K562 (cell line): ENCODE measurements at regions not wholly inside any gene's neighbourhood (a gene's known extent, or its start where the extent isn't known, plus 50 kb on each side); places are given as distances from the start of the nearest gene placed in this dataset.

Source experiments
- ATAC-seq: fragments of 200-7000 bp; cut with Tn5 transposase; 3 replicates; pipeline ENCODE4 v1.9.1; 2020; ENCODE audit warnings: moderate library complexity
- BruUV-seq: library from RNA; stranded (reverse); fragments of 400-500 nt; replicated peaks from 2 replicates; lab custom pipeline; 2021; lab: Mats Ljungman, UMichigan
- CTCF ChIA-PET: fragments of 300-600 bp; formaldehyde crosslinking; extraction: SDS; loops from one replicate; lab custom pipeline; 2021; ENCODE audit warnings: low intra/inter-chr PET ratio; lab: Yijun Ruan, JAX
- POLR2A ChIA-PET: fragments of 300-600, 350-650 bp; sonication (Branson Sonifier 250); formaldehyde crosslinking; extraction: SDS; loops from one replicate; lab custom pipeline; 2021; ENCODE audit warnings: antibody characterized with exemption, inconsistent platforms; lab: Yijun Ruan, JAX
- DNase-seq, 4 experiments: peaks; one replicate each; pipeline versions ENCODE4 v3.0.0 to v3.0.0-alpha.2; 2011 to 2018; ENCODE audit warnings: low spot score in 3 of 4, mixed read lengths in 3 of 4; ENCODE audit errors: extremely low read depth in 1 of 4
- FAIRE-seq: peaks from 2 replicates; lab custom pipeline; 2011; peaks lifted over from hg19 to GRCh38; lab: Jason Lieb, UNC
- H2AFZ ChIP-seq: 2 replicates; pipeline ENCODE4 v1.6.0; 2011; ENCODE audit warnings: low read depth, low read length, control low read depth, inconsistent platforms
- H3K27ac ChIP-seq: fragments of 200-600 bp; 3 replicates; pipeline ENCODE4 v1.8.0; 2011; ENCODE audit warnings: low read depth, mild to moderate bottlenecking, control low read depth, inconsistent platforms, low read length, moderate library complexity, mixed read lengths; ENCODE audit errors: extremely low read depth
- H3K27me3 ChIP-seq, 2 experiments: fragments of 300-600 bp in 1 of 2; 2 replicates in 1 of 2; 3 replicates in 1 of 2; pipeline versions ENCODE4 v1.6.0 to v1.8.0; 2011; ENCODE audit warnings: inconsistent platforms in 2 of 2, low read length in 2 of 2, mild to moderate bottlenecking in 1 of 2, mixed read lengths in 1 of 2, moderate library complexity in 1 of 2; ENCODE audit not compliant: control insufficient read depth in 2 of 2, insufficient read depth in 2 of 2
- H3K36me3 ChIP-seq: fragments of 300-600 bp; 3 replicates; pipeline ENCODE4 v1.8.0; 2011; ENCODE audit warnings: mild to moderate bottlenecking, low read length, inconsistent platforms; ENCODE audit not compliant: control insufficient read depth, insufficient read depth
- H3K4me1 ChIP-seq, 2 experiments: fragments of 200-600 bp in 1 of 2; replicated peaks in 1 of 2; 2 replicates in 1 of 2; 3 replicates in 1 of 2; pipeline versions ENCODE4 v1.5.1 to v1.8.0; 2011; ENCODE audit warnings: inconsistent platforms in 2 of 2, low read length in 2 of 2, mild to moderate bottlenecking in 1 of 2, mixed read lengths in 1 of 2, moderate library complexity in 1 of 2; ENCODE audit not compliant: control insufficient read depth in 2 of 2, insufficient read depth in 2 of 2
- H3K4me2 ChIP-seq: 2 replicates; pipeline ENCODE4 v1.6.1; 2011; ENCODE audit warnings: low read length, control low read depth, inconsistent platforms, mixed read lengths; ENCODE audit not compliant: insufficient read depth
- H3K4me3 ChIP-seq: fragments of 200-600 bp; sonication (generic), shearing (Covaris generic); 2 replicates; pipeline ENCODE4 v1.5.1; 2016; ENCODE audit warnings: control low read depth, inconsistent platforms
- H3K79me2 ChIP-seq: fragments of 200-600 bp; 3 replicates; pipeline ENCODE4 v1.8.0; 2011; ENCODE audit warnings: low read length, inconsistent platforms; ENCODE audit not compliant: control insufficient read depth, insufficient read depth
- H3K9ac ChIP-seq, 2 experiments: 2 replicates each; pipeline versions ENCODE4 v1.6.0 to v1.6.1; 2011; ENCODE audit warnings: low read depth in 2 of 2, low read length in 2 of 2, control low read depth in 1 of 2, inconsistent platforms in 1 of 2, mild to moderate bottlenecking in 1 of 2, mixed read lengths in 1 of 2; ENCODE audit not compliant: insufficient read depth in 1 of 2
- H3K9me1 ChIP-seq: one replicate; pipeline ENCODE4 v1.6.0; 2011; ENCODE audit warnings: inconsistent platforms, mild to moderate bottlenecking, low read length, moderate library complexity; ENCODE audit not compliant: control insufficient read depth, insufficient read depth
- H3K9me3 ChIP-seq: replicated peaks from 2 replicates; pipeline ENCODE4 v1.5.1; 2011; ENCODE audit warnings: low read depth, low read length, inconsistent platforms; ENCODE audit not compliant: control insufficient read depth, insufficient read depth
- H4K20me1 ChIP-seq: replicated peaks from 2 replicates; pipeline ENCODE4 v1.6.1; 2011; ENCODE audit warnings: low read length, inconsistent platforms, mixed read lengths; ENCODE audit not compliant: control insufficient read depth, insufficient read depth
- GATAD2B ChIP-seq: fragments of 450-650 bp; IDR thresholded peaks from 2 replicates; pipeline ENCODE4 v1.6.1; 2017; ENCODE audit warnings: mild to moderate bottlenecking, borderline replicate concordance
- PCBP1 ChIP-seq: fragments of 200-400 bp; formaldehyde crosslinking; IDR thresholded peaks from 2 replicates; pipeline ENCODE4 v1.6.1; 2018; ENCODE audit warnings: mild to moderate bottlenecking, low read depth, low read length; ENCODE audit not compliant: poor library complexity, severe bottlenecking
- PML ChIP-seq: IDR thresholded peaks from 2 replicates; pipeline ENCODE4 v1.6.1; 2012; ENCODE audit warnings: low read length, inconsistent platforms
- POLR2B ChIP-seq: fragments of 450-650 bp; IDR thresholded peaks from 2 replicates; pipeline ENCODE4 v1.6.1; 2018; ENCODE audit warnings: low read depth; ENCODE audit not compliant: partially characterized antibody
- RFX5 ChIP-seq: IDR thresholded peaks from 2 replicates; pipeline ENCODE4 v1.6.1; 2011; ENCODE audit warnings: low read depth, mild to moderate bottlenecking, improper control_type of control experiment, low read length
- RUNX1 ChIP-seq: sonication (generic); IDR thresholded peaks from 2 replicates; pipeline ENCODE4 v1.6.1; 2016; ENCODE audit warnings: antibody characterized with exemption, low read depth
- SETDB1 ChIP-seq: IDR thresholded peaks from one replicate; pipeline ENCODE4 v1.6.1; 2012; ENCODE audit warnings: low read length, control low read depth, inconsistent platforms
- TCFL5 ChIP-seq: fragments of 250-450 bp; sonication (Bioruptor Pico); conservative IDR thresholded peaks from 2 replicates; pipeline ENCODE4 v1.6.1; 2021; ENCODE audit warnings: mild to moderate bottlenecking, moderate library complexity, matching md5 sums
- YBX1 ChIP-seq: fragments of 450-650 bp; IDR thresholded peaks from 2 replicates; pipeline ENCODE4 v1.7.1; 2016; ENCODE audit warnings: mild to moderate bottlenecking
- WGBS: fragments of 100-300 bp; shearing (Covaris generic); methylation state at CpG from one replicate; pipeline ENCODE4 v1.1.6; 2016; ENCODE audit warnings: low coverage, mixed read lengths; ENCODE audit not compliant: insufficient coverage; ENCODE audit errors: missing lambda C conversion rate; 5-methylcytosine and 5-hydroxymethylcytosine counted together
- in situ Hi-C: fragments of 300-500 bp; cut with MboI; formaldehyde crosslinking; loops from 4 replicates; pipeline ENCODE4 v1.15.0; 2018; ENCODE audit warnings: inconsistent platforms, mixed read lengths
- intact Hi-C: fragments of 100-400 bp; cut with micrococcal nuclease; formaldehyde crosslinking; loops from 2 replicates; pipeline ENCODE4 v1.14.2; 2022
- TF ChIP-seq, protein P1 (sequence below): fragments of 250-450 bp; sonication (Bioruptor Pico); IDR thresholded peaks from 2 replicates; pipeline ENCODE4 v1.8.0; 2021; ENCODE audit warnings: borderline replicate concordance, mild to moderate bottlenecking, moderate library complexity; ENCODE audit not compliant: poor library complexity, severe bottlenecking
- TF ChIP-seq, protein P2 (sequence below), 2 experiments: fragments of 450-650 bp; IDR thresholded peaks; 2 replicates each; pipeline ENCODE4 v1.6.1; 2018; ENCODE audit warnings: mild to moderate bottlenecking in 2 of 2, low read depth in 1 of 2; ENCODE audit not compliant: partially characterized antibody in 2 of 2
- TF ChIP-seq, protein P3 (sequence below): fragments of 450-650 bp; IDR thresholded peaks from 2 replicates; pipeline ENCODE4 v1.6.1; 2016; ENCODE audit warnings: low read depth, mild to moderate bottlenecking, moderate library complexity
- TF ChIP-seq, protein P4 (sequence below): fragments of 250-450 bp; sonication (Bioruptor Pico); IDR thresholded peaks from 2 replicates; pipeline ENCODE4 v1.6.1; 2021; ENCODE audit warnings: mild to moderate bottlenecking

DNA sequence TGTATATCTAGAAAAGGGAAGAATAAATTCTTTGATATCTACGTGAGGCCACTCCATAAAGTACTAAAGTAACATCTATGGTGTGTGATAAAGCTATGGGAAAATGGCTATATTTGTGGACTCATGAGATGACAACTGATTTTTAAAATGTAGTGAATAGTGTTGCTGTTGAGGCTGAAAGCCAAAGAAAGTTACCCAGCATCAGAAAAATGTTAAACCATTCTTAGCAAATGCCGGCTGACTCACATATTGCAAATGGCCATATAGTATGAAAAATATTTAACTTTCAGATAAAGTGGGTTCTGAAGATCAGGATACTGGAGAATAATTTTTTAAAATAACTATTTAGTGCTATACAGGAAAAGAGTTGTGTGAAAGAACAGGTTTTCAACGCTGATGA is 129.9 kb upstream of the GRIK2 start:
- no TSS peak for BruUV-seq

More for the DNA sequence above, 129.9 kb upstream of the GRIK2 start:
- Histone ChIP-seq H3K4me1 (no peaks in the 10 kb centered on the region), H3K4me2 (no peak overlapping the region), H3K9me3 (no peaks in the 10 kb centered on the region), H3K79me2 (no peaks in the 10 kb centered on the region), H3K4me3 (no peak overlapping the region), H4K20me1 (no peaks in the 10 kb centered on the region), H3K9ac (no peak overlapping the region), H3K9me1 (no peaks in the 10 kb centered on the region), H3K27me3 (no peaks in the 10 kb centered on the region), H2AFZ (no peak overlapping the region), H3K27ac (no peak overlapping the region), H3K36me3 (no peaks in the 10 kb centered on the region)
- FAIRE-seq (no peak), ATAC-seq (no peak), DNase-seq (no peak)
- ChIA-PET POLR2A (no interaction called here), CTCF (no interaction called here)
- TF ChIP-seq RUNX1 (no peak), TCFL5 (no peak), RFX5 (no peak), YBX1 (no peak), PCBP1 (no peak), PML (no peak), GATAD2B (no peak), POLR2B (no peak), SETDB1 (no peak)
- TF ChIP-seq, protein P1, sequence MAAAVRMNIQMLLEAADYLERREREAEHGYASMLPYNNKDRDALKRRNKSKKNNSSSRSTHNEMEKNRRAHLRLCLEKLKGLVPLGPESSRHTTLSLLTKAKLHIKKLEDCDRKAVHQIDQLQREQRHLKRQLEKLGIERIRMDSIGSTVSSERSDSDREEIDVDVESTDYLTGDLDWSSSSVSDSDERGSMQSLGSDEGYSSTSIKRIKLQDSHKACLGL (CRISPR knock-in tag): no peak
- TF ChIP-seq, protein P2, sequence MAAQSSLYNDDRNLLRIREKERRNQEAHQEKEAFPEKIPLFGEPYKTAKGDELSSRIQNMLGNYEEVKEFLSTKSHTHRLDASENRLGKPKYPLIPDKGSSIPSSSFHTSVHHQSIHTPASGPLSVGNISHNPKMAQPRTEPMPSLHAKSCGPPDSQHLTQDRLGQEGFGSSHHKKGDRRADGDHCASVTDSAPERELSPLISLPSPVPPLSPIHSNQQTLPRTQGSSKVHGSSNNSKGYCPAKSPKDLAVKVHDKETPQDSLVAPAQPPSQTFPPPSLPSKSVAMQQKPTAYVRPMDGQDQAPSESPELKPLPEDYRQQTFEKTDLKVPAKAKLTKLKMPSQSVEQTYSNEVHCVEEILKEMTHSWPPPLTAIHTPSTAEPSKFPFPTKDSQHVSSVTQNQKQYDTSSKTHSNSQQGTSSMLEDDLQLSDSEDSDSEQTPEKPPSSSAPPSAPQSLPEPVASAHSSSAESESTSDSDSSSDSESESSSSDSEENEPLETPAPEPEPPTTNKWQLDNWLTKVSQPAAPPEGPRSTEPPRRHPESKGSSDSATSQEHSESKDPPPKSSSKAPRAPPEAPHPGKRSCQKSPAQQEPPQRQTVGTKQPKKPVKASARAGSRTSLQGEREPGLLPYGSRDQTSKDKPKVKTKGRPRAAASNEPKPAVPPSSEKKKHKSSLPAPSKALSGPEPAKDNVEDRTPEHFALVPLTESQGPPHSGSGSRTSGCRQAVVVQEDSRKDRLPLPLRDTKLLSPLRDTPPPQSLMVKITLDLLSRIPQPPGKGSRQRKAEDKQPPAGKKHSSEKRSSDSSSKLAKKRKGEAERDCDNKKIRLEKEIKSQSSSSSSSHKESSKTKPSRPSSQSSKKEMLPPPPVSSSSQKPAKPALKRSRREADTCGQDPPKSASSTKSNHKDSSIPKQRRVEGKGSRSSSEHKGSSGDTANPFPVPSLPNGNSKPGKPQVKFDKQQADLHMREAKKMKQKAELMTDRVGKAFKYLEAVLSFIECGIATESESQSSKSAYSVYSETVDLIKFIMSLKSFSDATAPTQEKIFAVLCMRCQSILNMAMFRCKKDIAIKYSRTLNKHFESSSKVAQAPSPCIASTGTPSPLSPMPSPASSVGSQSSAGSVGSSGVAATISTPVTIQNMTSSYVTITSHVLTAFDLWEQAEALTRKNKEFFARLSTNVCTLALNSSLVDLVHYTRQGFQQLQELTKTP (IDR thresholded peaks at IDR 0.05; ENCODE audit: low read depth in 1 of 2, partially characterized antibody in 2 of 2): no peak
- TF ChIP-seq, protein P3, sequence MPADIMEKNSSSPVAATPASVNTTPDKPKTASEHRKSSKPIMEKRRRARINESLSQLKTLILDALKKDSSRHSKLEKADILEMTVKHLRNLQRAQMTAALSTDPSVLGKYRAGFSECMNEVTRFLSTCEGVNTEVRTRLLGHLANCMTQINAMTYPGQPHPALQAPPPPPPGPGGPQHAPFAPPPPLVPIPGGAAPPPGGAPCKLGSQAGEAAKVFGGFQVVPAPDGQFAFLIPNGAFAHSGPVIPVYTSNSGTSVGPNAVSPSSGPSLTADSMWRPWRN: no peak
- TF ChIP-seq, protein P4, sequence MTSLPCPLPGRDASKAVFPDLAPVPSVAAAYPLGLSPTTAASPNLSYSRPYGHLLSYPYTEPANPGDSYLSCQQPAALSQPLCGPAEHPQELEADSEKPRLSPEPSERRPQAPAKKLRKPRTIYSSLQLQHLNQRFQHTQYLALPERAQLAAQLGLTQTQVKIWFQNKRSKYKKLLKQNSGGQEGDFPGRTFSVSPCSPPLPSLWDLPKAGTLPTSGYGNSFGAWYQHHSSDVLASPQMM: no peak
- in situ Hi-C loops: no loop called here
- intact Hi-C loops: no loop called here
- 0% methylated on average over 3 of the region's 3 CpGs for WGBS
